Activated CD8-positive, alpha-beta T cell treated with anti-CD3 and anti-CD28 coated beads for 36 hours (primary cell): ENCODE measurements at regions not wholly inside any gene's neighbourhood (a gene's known extent, or its start where the extent isn't known, plus 50 kb on each side); places are given as distances from the start of the nearest gene placed in this dataset.

Experiments
- ATAC-seq: fragments of 200-7000 bp; cut with Tn5 transposase; one replicate; pipeline ENCODE4 v1.10.0; 2021; ENCODE audit warnings: mild to moderate bottlenecking, moderate library complexity
- CTCF ChIA-PET: fragments of 350-600 bp; sonication (Branson Sonifier 250); formaldehyde crosslinking; loops from one replicate; lab custom pipeline; 2021; ENCODE audit warnings: antibody characterized with exemption; lab: Charles Lee
- POLR2A ChIA-PET: fragments of 350-600 bp; sonication (Branson Sonifier 250); formaldehyde crosslinking; loops from one replicate; lab custom pipeline; 2021; ENCODE audit warnings: antibody characterized with exemption; lab: Charles Lee
- DNase-seq: peaks from one replicate; pipeline ENCODE4 v3.0.0-alpha.2; 2020
- H3K27ac Mint-ChIP-seq: one replicate; pipeline ENCODE4 v1.8.0; 2021; ENCODE audit warnings: mild to moderate bottlenecking, mixed read lengths
- H3K27me3 Mint-ChIP-seq: one replicate; pipeline ENCODE4 v1.8.0; 2021; ENCODE audit warnings: mixed read lengths
- H3K36me3 Mint-ChIP-seq: one replicate; pipeline ENCODE4 v1.8.0; 2021; ENCODE audit warnings: low read depth, mixed read lengths
- H3K4me1 Mint-ChIP-seq: one replicate; pipeline ENCODE4 v1.8.0; 2021; ENCODE audit warnings: low read depth, mixed read lengths
- H3K4me3 Mint-ChIP-seq: one replicate; pipeline ENCODE4 v1.8.0; 2021; ENCODE audit warnings: mild to moderate bottlenecking, moderate library complexity, mixed read lengths
- H3K9me3 Mint-ChIP-seq: one replicate; pipeline ENCODE4 v1.8.0; 2021; ENCODE audit warnings: mixed read lengths
- intact Hi-C: fragments of 100-400 bp; cut with micrococcal nuclease; formaldehyde crosslinking; loops from one replicate; pipeline ENCODE4 v1.10.0; 2022
- TF ChIP-seq, protein P1 (sequence below): fragments of 200-600 bp; IDR thresholded peaks from one replicate; pipeline ENCODE4 v1.8.0; 2022; ENCODE audit warnings: antibody characterized with exemption, mild to moderate bottlenecking

GRCh38 chr13:38566023-38566422 is 120.9 kb upstream of the FREM2 start:
- no peaks in the 10 kb centered on the region for H3K4me1 Mint-ChIP-seq
- H3K36me3 Mint-ChIP-seq = no peaks in the 10 kb centered on the region
- TF ChIP-seq, protein P1, sequence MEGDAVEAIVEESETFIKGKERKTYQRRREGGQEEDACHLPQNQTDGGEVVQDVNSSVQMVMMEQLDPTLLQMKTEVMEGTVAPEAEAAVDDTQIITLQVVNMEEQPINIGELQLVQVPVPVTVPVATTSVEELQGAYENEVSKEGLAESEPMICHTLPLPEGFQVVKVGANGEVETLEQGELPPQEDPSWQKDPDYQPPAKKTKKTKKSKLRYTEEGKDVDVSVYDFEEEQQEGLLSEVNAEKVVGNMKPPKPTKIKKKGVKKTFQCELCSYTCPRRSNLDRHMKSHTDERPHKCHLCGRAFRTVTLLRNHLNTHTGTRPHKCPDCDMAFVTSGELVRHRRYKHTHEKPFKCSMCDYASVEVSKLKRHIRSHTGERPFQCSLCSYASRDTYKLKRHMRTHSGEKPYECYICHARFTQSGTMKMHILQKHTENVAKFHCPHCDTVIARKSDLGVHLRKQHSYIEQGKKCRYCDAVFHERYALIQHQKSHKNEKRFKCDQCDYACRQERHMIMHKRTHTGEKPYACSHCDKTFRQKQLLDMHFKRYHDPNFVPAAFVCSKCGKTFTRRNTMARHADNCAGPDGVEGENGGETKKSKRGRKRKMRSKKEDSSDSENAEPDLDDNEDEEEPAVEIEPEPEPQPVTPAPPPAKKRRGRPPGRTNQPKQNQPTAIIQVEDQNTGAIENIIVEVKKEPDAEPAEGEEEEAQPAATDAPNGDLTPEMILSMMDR = no peak
- no peak overlapping the region for H3K4me3 Mint-ChIP-seq
- no peak overlapping the region for H3K27ac Mint-ChIP-seq
- no peaks in the 10 kb centered on the region for H3K9me3 Mint-ChIP-seq
- CTCF ChIA-PET = no interaction called here
- no peaks in the 10 kb centered on the region for H3K27me3 Mint-ChIP-seq
- intact Hi-C loops = no loop called here
- no peak for ATAC-seq
- POLR2A ChIA-PET = no interaction called here
- no peak for DNase-seq

DNA sequence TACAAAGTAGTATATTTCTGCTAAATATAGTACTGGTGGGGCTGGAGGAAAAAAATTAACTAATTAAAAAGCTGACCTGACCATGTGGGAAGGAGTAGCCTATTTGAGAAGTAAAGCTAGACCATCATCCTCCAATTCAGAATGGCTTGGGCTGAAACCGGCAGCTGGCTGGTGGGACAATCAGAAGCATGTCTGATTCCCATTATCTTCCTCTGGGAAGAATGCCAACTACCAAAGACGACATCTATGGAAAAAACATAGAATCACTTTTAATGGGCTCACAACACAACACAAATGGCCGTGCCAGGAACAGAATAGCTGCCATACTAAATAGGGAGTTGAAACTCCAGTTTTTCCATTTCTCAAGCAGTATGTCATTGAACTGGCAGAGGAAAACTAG is 120.4 kb upstream of the FREM2 start:
- TF ChIP-seq, protein P1 = no peak
- DNase-seq = no peak
- ATAC-seq = no peak
- no peaks in the 10 kb centered on the region for H3K27me3 Mint-ChIP-seq
- no peaks in the 10 kb centered on the region for H3K36me3 Mint-ChIP-seq
- POLR2A ChIA-PET = no interaction called here
- no peaks in the 10 kb centered on the region for H3K4me1 Mint-ChIP-seq
- no peaks in the 10 kb centered on the region for H3K9me3 Mint-ChIP-seq
- no peak overlapping the region for H3K27ac Mint-ChIP-seq
- intact Hi-C loops = no loop called here
- CTCF ChIA-PET = no interaction called here
- H3K4me3 Mint-ChIP-seq = no peak overlapping the region

DNA sequence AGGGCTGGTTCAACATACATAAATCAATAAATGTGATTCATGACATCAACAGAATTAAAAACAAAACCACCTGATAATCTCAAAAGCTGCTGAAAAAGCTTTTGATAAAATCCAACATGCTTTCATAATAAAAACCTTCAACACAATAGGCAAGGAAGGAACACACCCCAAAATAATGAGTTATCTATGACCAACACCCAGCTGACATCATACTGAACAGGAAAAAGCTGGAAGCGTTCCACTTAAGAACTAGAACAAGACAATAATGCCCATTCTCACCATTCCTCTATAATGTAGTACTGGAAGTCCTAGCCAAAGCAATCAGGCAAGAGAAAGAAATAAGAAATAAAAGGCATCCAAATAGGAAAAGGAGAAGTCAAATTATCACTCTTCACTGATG is 116.2 kb upstream of the FREM2 start:
- no peak for ATAC-seq
- no peak for DNase-seq
- TF ChIP-seq, protein P1 = no peak
- Mint-ChIP-seq H3K4me1 (no peaks in the 10 kb centered on the region), H3K27me3 (no peaks in the 10 kb centered on the region), H3K27ac (no peak overlapping the region), H3K36me3 (no peaks in the 10 kb centered on the region), H3K4me3 (no peak overlapping the region), H3K9me3 (no peaks in the 10 kb centered on the region)
- POLR2A ChIA-PET = no interaction called here
- intact Hi-C loops = no loop called here
- CTCF ChIA-PET = no interaction called here

GRCh38 chr13:38575427-38575826 is 111.5 kb upstream of the FREM2 start:
- Mint-ChIP-seq H3K4me3 (no peak overlapping the region), H3K4me1 (no peaks in the 10 kb centered on the region), H3K27me3 (no peaks in the 10 kb centered on the region), H3K9me3 (no peaks in the 10 kb centered on the region), H3K27ac (no peak overlapping the region), H3K36me3 (no peaks in the 10 kb centered on the region)
- ATAC-seq = no peak
- POLR2A ChIA-PET = no interaction called here
- TF ChIP-seq, protein P1 = no peak
- CTCF ChIA-PET = no interaction called here
- intact Hi-C loops = no loop called here
- DNase-seq = no peak

- H3K4me3 Mint-ChIP-seq = no peak overlapping the region
- TF ChIP-seq, protein P1 = no peak
- no peak overlapping the region for H3K27ac Mint-ChIP-seq
- no peaks in the 10 kb centered on the region for H3K4me1 Mint-ChIP-seq
- H3K36me3 Mint-ChIP-seq = no peaks in the 10 kb centered on the region
- ATAC-seq (no peak), DNase-seq (no peak)
- H3K9me3 Mint-ChIP-seq = no peaks in the 10 kb centered on the region
- ChIA-PET POLR2A (no interaction called here), CTCF (no interaction called here)
- intact Hi-C loops = no loop called here
- H3K27me3 Mint-ChIP-seq = no peaks in the 10 kb centered on the region
Measured at GRCh38 chr13:38577048-38577447, 109.8 kb upstream of the FREM2 start.
